OCI-LY3 (cell line): ENCODE measurements at regions not wholly inside any gene's neighbourhood (a gene's known extent, or its start where the extent isn't known, plus 50 kb on each side); places are given as distances from the start of the nearest gene placed in this dataset.

Experiments used
- EZH2phosphoT487 ChIP-seq: fragments of 200-600 bp; shearing (Covaris generic); IDR thresholded peaks from 2 replicates; pipeline ENCODE4 v1.6.1; 2018; ENCODE audit warnings: antibody characterized with exemption, mixed run types, low read depth
- TF ChIP-seq, protein P1 (sequence below): fragments of 200-600, 300-600 bp; sonication (generic); IDR thresholded peaks from 2 replicates; pipeline ENCODE4 v1.5.1; 2014; ENCODE audit warnings: antibody characterized with exemption, low read length, low read depth

DNA sequence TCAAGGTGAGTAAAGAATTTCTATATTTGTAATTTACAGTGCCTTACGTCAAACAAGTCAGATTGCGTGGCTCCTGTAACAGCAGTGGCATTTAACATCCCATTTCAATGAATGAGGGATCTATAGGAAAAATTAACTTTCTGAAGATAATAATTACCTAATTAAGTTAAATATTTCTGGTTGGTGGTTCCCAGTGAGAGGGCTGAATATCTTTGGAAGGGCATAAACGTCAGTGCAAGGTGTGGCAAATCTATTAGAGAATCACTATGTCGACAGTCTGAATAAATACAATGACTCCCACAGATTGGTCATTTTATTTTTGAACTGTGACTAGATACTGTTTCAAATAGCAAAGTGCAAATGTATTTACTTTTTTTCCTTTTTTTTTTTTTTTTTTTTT lies 80.0 kb downstream of the S1PR1 start:
- TF ChIP-seq, protein P1, sequence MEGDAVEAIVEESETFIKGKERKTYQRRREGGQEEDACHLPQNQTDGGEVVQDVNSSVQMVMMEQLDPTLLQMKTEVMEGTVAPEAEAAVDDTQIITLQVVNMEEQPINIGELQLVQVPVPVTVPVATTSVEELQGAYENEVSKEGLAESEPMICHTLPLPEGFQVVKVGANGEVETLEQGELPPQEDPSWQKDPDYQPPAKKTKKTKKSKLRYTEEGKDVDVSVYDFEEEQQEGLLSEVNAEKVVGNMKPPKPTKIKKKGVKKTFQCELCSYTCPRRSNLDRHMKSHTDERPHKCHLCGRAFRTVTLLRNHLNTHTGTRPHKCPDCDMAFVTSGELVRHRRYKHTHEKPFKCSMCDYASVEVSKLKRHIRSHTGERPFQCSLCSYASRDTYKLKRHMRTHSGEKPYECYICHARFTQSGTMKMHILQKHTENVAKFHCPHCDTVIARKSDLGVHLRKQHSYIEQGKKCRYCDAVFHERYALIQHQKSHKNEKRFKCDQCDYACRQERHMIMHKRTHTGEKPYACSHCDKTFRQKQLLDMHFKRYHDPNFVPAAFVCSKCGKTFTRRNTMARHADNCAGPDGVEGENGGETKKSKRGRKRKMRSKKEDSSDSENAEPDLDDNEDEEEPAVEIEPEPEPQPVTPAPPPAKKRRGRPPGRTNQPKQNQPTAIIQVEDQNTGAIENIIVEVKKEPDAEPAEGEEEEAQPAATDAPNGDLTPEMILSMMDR, result no peak
- no peak for TF ChIP-seq EZH2phosphoT487
